Kidney (tissue), 13 donors: ENCODE measurements at regions not wholly inside any gene's neighbourhood (a gene's known extent, or its start where the extent isn't known, plus 50 kb on each side); places are given as distances from the start of the nearest gene placed in this dataset.

ENCODE experiments used
- DNase-seq, 5 donors: peaks; one replicate each; pipeline ENCODE4 v3.0.0-alpha.2; 2013 to 2020
- FAIRE-seq: peaks from 2 replicates; lab custom pipeline; 2012; peaks lifted over from hg19 to GRCh38; lab: Jason Lieb, UNC
- H3K27ac ChIP-seq, 2 donors: one replicate each; pipeline ENCODE4 v1.7.0; 2013; ENCODE audit warnings: low read depth in 2 of 2, low read length in 2 of 2, inconsistent platforms in 1 of 2
- H3K27me3 ChIP-seq: one replicate; pipeline ENCODE4 v1.7.1; 2013; ENCODE audit warnings: low read length, inconsistent platforms; ENCODE audit not compliant: control insufficient read depth, insufficient read depth
- H3K36me3 ChIP-seq, 3 donors: one replicate each; pipeline versions ENCODE4 v1.7.0 to v1.7.1; 2013; ENCODE audit warnings: low read length in 3 of 3, control low read depth in 1 of 3, inconsistent platforms in 1 of 3; ENCODE audit not compliant: insufficient read depth in 3 of 3, control insufficient read depth in 2 of 3
- H3K4me1 ChIP-seq, 3 donors: one replicate each; pipeline versions ENCODE4 v1.7.0 to v1.7.1; 2013; ENCODE audit warnings: low read length in 3 of 3, inconsistent platforms in 1 of 3, low read depth in 1 of 3; ENCODE audit not compliant: control insufficient read depth in 2 of 3, insufficient read depth in 2 of 3
- H3K4me3 ChIP-seq, 3 donors: one replicate each; pipeline versions ENCODE4 v1.7.0 to v1.8.1; 2013; ENCODE audit warnings: low read length in 3 of 3, control low read depth in 1 of 3, inconsistent platforms in 1 of 3
- H3K9ac ChIP-seq, 3 donors: one replicate each; pipeline versions ENCODE4 v1.7.0 to v1.7.1; 2013; ENCODE audit warnings: low read length in 3 of 3, control low read depth in 1 of 3, inconsistent platforms in 1 of 3
- H3K9me3 ChIP-seq, 3 donors: one replicate each; pipeline versions ENCODE4 v1.7.0 to v1.7.1; 2013; ENCODE audit warnings: low read length in 3 of 3, control low read depth in 1 of 3, inconsistent platforms in 1 of 3; ENCODE audit not compliant: control insufficient read depth in 2 of 3, insufficient read depth in 1 of 3
- CTCF ChIP-seq: IDR thresholded peaks from 3 replicates; pipeline ENCODE4 v1.5.1; 2012; ENCODE audit warnings: mild to moderate bottlenecking, moderate library complexity, borderline replicate concordance; ENCODE audit not compliant: insufficient read depth; ENCODE audit errors: extremely low read depth
- intact Hi-C: fragments of 100-400 bp; cut with DNase I; formaldehyde crosslinking; loops from one replicate; pipeline ENCODE4 v1.11.1; 2022
- donor health status: control.
- donor health status: control.
- donor health status: control.
- donor health status: control.
- donor health status: control.
- donor health status: DM: yes; HTN: yes; CAD: no.
- donor health status: Normal renal cell carcinoma (clear cell type).

- Histone ChIP-seq H3K27me3 (no peaks in the 10 kb centered on the region), H3K9ac (no peak overlapping the region), H3K4me3 (no peak overlapping the region), H3K36me3 (no peaks in the 10 kb centered on the region), H3K4me1 (no peaks in the 10 kb centered on the region), H3K27ac (no peak overlapping the region), H3K9me3 (no peaks in the 10 kb centered on the region)
- DNase-seq (peak in 2 of 5 donors; percentile 4 to 23), FAIRE-seq (no peak)
- no peak for TF ChIP-seq CTCF
- intact Hi-C loops = no loop called here
These were observed 562.1 kb upstream of the PCDH9 start for GRCh38 chr13:67792151-67792676.

DNA sequence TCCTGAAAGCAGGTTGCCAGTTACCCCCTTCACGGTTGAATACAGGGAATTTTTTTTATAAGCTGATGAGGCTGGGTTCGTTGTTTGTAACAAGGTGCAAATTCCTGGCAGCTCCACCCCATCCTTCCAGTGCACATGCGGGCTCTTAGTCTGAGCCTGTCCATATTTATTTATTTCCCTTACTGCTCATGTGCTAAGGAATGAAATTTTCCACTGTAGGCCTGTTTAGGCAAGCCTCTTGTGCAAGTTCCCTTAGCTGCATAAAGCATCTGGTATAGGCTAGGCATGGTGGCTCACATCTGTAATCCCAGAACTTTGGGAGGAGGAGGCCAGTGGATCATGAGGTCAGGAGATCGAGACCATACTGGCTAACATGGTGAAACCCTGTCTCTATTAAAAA, 560.9 kb upstream of the PCDH9 start:
- Histone ChIP-seq H3K9me3 (no peaks in the 10 kb centered on the region), H3K27me3 (no peaks in the 10 kb centered on the region), H3K36me3 (no peaks in the 10 kb centered on the region), H3K9ac (no peak overlapping the region), H3K4me1 (no peaks in the 10 kb centered on the region), H3K27ac (no peak overlapping the region), H3K4me3 (no peak overlapping the region)
- DNase-seq = no peak
- intact Hi-C loops = no loop called here
- no peak for TF ChIP-seq CTCF
- FAIRE-seq = no peak

DNA sequence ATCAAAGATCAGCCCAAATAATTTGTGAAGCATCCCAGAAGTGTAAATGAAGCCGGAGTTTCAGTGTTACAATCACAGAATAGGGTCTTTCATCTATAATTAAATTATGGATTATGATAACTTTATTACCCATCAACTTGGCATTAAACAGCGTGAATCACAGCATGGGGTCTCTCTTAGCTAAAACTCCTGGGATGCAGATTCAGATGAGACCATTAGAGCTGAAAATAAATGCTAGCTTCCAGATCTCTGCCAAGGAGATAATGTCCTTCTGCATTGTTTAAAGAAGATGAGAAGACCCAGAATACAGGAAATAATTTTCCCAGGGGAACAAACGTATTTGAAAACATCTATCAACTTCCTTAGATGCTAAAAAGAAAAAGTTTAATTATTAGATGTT, 546.0 kb upstream of the PCDH9 start:
- Histone ChIP-seq H3K9ac (no peak overlapping the region), H3K9me3 (no peaks in the 10 kb centered on the region), H3K27ac (no peak overlapping the region), H3K27me3 (no peaks in the 10 kb centered on the region), H3K36me3 (no peaks in the 10 kb centered on the region), H3K4me3 (no peak overlapping the region), H3K4me1 (no peaks in the 10 kb centered on the region)
- DNase-seq (no peak), FAIRE-seq (no peak)
- no peak for TF ChIP-seq CTCF
- intact Hi-C loops = no loop called here

- H3K4me3 ChIP-seq = no peak overlapping the region
- TF ChIP-seq CTCF = no peak
- H3K9ac ChIP-seq = no peak overlapping the region
- no peaks in the 10 kb centered on the region for H3K9me3 ChIP-seq
- no peak for FAIRE-seq
- H3K27ac ChIP-seq = no peak overlapping the region
- H3K27me3 ChIP-seq = no peaks in the 10 kb centered on the region
- no peaks in the 10 kb centered on the region for H3K36me3 ChIP-seq
- intact Hi-C loops = no loop called here
- H3K4me1 ChIP-seq = no peaks in the 10 kb centered on the region
- no peak for DNase-seq
These were observed 545.2 kb upstream of the PCDH9 start for GRCh38 chr13:67775359-67775758.
